ENCODE measurements at regions not wholly inside any gene's neighbourhood (a gene's known extent, or its start where the extent isn't known, plus 50 kb on each side); places are given as distances from the start of the nearest gene placed in this dataset.

GRCh38 chr10:120098232-120098930, 205.9 kb downstream of the SEC23IP start:
- TF ChIP-seq CBX8 (IDR thresholded peaks at IDR 0.05) (no peak), CBX2 (IDR thresholded peaks at IDR 0.05; ENCODE audit: borderline replicate concordance, low read depth) (no peak), RNF2 (IDR thresholded peaks at IDR 0.05; ENCODE audit: borderline replicate concordance, low read depth) (no peak), CTCF (IDR thresholded peaks at IDR 0.05) (no peak), RFX5 (IDR thresholded peaks at IDR 0.05) (no peak), RAD21 (conservative IDR thresholded peaks at IDR 0.05 in 1 of 2, IDR thresholded peaks at IDR 0.05 in 1 of 2) (no peak), MAX (IDR thresholded peaks at IDR 0.05) (no peak), CEBPB (IDR thresholded peaks at IDR 0.05) (no peak), EP300 (IDR thresholded peaks at IDR 0.05) (no peak), HOXA7 (CRISPR knock-in tag; IDR thresholded peaks at IDR 0.05) (no peak)
